DMS79 (cell line): ENCODE measurements at regions not wholly inside any gene's neighbourhood (a gene's known extent, or its start where the extent isn't known, plus 50 kb on each side); places are given as distances from the start of the nearest gene placed in this dataset.
A peak's percentile ranks its signal among the peaks of the same experiment; 100 is the strongest.
"Not testable (repeated sequence)": the region's sequence is repeated elsewhere in the genome, so short reads cannot be mapped to it uniquely, and the experiment has no call there.

Experiments
- DNase-seq: peaks from one replicate; lab custom pipeline; 2025; lab: John Stamatoyannopoulos, UW

DNA sequence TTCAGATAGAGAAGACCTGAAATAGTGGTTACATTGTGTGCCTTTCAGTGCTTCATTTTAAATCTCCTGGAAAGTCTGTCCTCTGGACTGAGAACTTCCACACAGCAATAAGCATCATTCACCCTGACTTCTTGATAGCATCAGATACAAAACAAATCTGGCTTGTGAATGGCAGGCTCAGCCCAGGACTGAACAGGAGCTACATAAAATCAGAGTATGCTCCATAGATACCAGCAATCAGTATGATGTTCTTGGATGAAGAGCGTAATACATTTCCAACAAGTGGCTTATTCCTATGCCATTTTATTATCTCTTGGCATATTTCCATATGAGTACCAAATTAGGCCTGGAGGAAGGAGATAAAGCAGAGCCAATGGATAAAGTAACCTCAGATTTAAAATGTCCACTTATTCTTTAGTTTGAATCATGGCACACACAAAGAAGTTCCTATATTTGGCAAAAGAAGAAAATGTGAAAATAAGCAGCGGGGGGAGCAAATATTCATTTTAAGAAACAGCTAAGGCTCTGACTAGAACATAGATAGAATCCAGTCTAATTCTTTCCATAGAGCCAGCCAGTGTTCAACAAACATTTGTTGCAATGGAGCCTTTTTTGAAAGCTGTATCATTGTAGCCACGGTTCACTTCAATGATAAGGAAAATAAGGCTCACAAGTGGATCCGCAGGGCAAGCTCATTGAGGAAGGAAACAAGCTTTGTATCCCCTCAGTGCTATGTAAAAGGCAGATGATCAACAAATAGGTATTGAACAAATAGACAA lies 230.8 kb upstream of the CHAC2 start:
- DNase-seq, result no peak

DNA sequence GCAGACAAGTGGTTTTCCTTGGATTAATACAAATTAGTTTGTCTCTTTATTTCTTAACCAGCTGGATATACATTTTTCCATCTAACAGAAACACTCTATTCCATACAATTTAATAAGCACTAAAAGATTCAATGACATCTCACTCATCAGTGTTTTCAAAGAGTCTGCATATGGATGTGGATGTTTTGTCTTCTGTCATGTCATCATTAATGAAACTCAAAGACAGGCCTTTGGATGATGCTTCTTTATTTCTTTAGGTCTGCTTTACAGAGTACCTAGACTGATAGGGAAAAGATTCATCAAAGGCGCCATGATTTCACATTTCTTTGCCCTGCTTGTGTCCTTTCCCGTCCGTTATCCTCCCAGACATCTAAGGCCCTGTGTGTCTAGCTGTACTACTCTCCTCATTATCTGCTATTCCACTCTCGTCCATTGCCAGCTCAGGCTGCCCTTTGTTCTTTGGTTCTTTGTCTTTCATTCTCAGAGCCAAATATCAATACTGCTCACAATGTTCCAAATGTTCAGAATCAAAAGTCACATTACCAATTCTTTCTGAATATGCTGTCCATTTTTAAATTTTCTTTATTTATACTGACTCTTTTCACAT lies 232.3 kb upstream of the CHAC2 start:
- DNase-seq, result no peak

DNA sequence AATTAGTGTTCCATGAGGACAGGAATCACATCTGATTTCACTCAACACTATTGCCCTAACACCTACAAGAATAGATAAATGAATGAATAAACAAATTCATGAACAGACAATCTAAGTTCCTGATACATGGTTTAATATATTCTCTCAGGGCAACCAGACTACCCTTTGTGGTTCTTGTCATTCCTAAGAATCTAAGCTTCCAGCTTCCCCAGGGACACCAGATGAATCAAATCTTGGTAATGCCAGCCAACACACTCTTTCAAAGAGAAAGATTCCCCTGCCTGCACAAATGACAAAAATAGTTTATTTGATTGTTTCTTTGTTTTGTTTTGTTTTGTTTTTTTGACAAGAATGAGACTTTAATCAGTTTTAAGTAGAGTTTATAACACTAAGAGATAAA lies 237.5 kb upstream of the CHAC2 start:
- DNase-seq, result no peak

DNA sequence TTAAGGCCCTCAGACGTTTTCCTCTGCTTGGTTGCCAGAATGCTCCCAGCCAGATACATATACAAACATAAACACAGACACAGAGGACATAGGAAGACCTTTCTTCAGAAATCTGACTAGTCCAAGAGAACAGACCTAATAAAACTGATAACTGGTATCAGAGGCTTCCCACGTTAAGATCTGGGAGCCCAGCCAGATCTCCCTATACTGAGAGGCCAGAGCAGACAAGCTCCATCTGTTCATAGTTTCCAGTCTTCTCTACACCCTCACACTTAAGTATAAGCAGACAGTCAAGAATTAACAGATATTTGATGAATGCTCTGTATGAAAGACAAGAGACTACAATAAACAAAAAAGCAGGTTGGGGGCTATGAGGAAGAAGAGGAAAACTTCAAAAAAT lies 240.5 kb upstream of the CHAC2 start:
- DNase-seq, result no peak

DNA sequence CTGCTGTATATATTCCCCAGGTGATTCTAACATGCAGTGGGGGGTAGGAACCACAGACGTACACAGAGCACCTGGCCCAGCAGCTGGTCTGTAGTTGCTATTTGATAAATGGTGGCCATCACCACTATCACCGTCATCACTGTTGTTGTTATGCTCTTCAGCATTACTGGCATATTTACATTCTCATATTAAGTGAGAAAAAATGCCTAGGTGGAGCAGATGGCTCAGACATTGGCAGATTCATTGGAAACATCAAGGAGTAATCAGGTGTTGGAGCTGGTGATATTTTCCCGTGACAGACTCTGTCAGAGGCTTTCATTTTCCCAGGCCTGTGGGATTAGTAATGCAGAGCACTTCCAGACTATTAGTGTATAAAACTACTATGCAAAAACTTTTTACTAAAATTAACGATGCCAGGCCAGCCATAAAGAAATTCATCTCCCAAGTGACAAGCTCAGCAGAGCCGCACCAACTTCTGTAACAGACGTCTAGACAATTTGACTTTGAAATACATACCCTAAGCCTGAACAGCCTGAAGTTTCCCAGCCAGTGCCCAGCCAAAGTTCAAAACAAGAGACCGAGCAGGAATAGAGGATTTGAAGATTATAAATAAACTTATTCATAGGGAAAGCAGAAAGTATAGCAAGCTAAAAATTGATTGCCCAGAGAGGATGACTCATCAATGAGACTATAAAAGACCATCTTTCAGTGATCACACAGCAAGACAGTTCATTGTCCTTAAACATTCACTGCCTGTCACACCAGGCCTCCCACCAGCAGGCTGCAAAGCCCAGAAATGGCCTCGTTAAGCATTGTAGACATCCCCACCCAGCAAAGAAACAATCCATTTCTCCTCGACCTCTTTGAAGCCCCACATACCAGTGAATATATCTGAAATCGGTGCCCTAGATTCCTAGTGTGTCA lies 247.4 kb upstream of the CHAC2 start:
- DNase-seq, result no peak

DNA sequence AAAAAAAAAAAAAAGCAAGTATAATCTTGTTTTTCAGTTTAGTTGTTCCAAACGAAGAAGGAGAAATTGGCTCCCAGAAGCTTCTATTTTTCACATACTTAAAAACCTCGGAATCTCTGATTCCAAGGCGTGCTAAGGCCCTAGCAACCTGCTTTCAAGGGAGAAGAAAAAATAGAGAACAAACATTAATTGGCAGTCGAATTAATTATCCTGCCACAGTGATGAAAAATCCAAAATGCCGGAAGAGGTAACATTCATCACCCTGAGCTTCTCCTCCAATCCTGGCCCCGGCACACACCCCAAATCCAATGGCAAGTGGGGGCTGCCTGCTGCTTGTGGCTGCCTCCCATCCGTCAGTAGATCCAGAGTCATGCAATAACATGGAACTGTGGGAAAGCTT lies 250.2 kb upstream of the CHAC2 start:
- DNase-seq, result no peak

DNA sequence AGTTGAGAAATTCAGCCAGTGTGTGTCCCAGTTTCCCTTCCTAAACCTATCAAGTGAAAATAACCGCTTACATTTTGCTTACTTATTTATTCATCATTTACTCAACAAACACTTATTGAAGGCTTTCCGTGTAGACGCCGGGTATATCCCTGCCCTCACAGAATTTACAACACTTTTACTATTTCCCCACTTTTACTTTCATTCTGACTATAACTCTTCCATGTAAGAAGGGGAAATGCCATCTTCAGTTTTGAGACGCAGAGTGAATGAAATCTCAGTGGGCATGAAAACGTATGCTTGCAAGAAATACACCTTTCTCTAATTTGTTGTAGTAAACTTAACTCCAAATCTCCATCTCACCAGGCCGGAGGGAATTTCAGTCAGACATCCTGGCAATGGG lies 251.0 kb upstream of the CHAC2 start:
- DNase-seq, result no peak

DNA sequence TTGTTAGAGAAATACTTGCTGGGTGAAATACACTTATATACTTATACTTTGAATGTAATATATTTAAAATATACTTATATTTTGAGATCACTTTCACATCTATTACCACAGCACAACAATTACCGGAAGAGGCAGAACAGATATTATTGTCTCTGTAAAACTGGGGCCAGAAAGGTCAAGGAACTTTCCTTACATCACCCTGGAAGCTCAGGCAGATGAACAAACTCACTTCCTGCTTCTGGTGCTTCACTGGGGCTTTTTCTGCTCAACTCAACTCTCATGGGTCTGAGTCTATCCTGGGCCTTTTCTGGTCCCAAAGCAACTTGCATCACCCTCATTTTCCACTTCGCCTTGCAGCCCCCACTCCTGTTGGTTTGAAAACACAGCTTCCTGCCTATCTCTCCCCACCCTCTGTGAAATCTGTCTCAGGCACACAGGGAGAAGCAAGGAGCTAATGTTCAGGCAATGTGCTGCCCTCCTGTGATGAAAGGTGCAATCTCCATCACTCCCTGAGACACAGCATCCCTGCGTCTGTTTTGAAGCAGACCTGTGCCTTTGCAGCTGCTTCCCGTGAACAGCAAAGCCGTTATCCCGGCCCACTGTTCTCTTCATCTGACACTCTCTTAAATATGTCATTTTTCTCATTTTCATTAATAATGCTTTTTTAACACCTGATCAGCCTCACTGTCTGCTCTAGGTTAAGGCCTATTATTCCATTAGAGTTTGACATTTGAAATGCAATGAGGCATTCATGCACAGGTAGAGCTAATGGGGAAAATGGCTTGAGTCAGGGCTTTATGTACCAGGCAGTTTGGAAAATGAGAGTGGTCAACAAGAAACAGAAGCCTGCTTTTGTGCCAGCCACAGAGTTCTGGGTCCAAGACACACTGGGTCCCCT lies 251.9 kb upstream of the CHAC2 start:
- DNase-seq, result no peak

DNA sequence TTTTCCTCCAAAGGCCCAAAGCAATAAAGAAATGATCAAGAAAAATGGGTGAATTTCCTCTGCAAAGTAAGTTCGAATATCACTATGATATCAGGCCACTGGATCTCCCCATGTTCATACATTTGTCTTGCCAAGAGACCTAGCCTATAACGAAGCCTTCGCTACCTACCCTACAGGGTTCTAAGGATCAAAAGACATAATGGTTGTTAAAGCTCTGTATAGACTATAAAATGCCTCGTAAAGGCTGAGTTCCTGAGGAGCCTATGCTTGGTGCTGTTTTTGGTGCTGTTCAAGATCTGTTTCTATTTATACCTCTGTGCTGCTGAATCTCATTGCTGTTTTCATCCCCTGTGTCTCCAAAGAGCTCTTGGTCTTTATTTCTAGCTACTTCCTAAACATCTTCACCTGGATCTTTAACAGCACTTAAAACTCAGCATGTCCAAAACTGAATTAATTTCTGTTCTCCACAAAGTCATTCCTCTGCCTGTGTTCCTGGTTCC lies 254.4 kb upstream of the CHAC2 start:
- no peak for DNase-seq

DNA sequence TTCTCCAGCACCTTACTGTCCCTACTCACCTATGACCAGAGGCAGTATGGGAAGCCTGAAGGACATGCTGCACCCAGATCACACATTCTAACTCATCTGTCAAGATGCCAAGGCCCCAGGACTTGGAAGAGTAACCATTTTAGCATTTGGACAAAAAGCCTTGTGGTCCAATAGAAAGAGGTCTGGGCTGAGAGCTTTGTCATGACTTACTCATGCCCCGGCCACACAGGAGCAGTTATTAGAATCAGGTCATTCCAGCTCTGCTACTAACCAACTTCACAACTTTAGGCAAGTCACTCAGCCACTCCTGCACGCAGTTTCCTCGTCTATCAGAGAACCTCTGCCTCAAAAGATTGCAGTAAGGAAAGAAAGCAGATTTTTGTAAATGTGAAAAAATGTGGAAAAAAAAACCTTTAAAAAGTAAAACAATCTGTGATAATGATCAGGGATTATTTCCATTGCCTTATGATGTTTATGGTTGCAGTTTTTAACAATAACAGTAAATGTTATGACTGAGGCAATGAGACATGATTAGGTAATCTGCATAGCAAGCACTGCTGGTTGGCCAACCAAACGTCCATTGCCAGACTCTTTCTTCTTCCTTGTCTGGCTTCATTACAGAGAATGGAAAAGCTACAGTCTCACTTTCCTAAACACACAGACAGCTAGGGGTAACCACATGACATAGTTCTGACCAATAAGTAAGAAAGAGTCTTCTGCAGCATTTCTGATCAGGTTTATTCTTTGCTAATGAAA lies 255.4 kb upstream of the CHAC2 start:
- no peak for DNase-seq

DNA sequence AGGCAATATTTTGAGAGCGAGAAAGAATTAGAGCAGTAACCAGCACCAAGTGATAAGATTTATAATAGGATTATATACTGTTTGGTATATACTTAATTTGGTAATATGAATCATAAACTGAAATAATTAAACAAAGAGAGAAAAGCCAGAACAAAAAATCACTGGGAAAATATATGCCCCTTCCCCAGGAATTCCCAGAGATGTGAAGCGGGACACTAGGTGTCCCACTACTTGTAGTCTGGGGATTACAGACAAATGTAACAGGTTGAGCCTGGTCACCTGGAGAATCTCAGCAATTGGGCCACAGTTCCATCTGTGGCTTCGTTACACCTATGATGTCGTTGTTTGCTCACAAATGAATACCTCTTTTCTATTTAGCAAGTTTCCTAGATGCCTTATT lies 256.1 kb upstream of the CHAC2 start:
- no peak for DNase-seq

DNA sequence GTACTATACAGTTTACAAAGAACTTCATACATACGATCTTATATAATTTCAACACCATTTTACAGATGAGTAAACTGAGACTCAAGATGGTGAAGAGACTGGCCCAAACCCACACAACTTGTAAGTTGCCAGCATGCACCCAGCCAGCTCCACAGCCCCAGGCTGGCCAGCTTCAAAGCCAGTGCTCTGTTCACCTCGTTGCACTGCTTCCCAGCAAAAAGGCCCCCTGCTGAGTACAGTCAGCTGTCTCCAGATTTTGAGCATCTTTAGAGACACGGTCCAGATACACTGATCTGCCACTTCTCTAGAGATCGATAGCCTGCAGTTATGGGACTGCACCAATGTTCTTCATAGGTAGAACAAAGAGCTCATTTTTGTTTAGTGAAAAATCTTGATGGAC lies 257.2 kb upstream of the CHAC2 start:
- peak; percentile 39 for DNase-seq

DNA sequence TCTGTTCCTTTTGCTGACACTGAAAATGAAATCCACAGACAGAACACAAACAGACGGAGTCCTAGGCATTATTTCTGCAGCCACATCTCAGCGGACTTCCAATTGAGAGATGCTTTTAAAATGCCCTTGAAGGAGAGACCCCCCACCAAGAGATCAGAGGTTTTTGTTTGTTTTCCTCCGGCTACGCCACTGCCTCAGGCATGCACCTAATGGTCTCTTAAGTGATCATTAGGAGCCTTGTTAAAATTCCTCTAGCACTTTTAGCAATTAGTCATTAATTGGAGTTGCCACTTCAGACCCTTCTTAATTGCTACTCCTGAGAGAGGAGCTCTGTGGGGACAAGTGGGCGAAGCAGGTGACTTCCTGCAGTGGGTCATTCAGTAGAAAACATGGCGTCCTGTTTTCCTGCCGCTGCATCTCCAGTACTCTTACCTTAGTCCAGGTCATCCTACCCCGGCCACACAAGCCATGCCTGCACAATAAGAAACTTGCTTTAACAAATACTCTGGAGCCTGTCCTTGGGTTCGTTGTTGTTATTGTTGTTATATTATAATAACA lies 257.7 kb upstream of the CHAC2 start:
- peak; percentile 96 for DNase-seq

DNA sequence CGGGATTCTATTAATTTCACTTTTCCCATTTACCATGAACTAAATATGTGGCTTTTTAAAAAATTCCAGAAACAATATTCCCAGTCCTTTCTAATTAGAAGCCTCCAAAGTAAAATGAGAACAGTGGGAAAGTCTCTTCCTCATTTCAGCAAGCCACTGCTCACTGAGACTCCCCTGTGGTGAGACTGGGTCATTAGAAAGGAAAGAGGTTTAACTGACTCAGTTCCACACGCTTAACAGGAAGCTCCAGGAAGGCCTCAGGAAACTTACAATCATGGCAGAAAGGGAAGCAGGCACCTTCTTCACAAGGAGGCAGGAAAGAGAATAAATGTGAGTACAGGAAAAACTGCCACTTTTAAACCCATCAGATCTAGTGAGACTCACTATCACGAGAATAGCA lies 258.9 kb upstream of the CHAC2 start:
- DNase-seq, result no peak

DNA sequence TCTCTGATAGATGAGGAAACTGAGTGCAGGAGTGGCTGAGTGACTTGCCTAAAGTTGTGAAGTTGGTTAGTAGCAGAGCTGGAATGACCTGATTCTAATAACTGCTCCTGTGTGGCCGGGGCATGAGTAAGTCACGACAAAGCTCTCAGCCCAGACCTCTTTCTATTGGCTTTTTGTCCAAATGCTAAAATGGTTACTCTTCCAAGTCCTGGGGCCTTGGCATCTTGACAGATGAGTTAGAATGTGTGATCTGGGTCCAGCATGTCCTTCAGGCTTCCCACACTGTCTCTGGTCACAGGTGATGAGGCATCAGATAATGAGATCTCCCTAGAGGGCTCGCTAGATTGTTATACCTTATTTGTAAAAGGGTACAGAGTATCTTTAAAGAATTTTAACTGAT lies 260.5 kb upstream of the CHAC2 start:
- DNase-seq, result not testable (repeated sequence)

DNA sequence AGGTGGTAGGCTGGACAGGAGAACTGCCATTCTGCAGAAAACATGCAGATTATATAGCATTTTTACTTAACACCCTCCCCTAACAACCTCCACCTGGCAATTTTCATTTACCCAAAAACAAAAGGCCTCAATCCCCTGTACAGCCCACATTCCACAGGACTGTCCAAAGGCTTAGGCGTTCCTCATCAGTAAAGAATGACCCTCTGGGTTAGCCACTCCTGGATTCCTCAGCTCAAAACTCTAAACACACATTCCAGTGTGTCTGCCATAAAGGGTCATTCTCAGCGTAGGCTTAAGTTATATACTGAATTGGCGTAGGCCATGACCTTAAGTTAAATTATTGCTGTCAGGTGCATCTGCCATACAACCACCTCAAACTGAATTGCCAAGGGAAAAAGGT lies 261.8 kb upstream of the CHAC2 start:
- no peak for DNase-seq

DNA sequence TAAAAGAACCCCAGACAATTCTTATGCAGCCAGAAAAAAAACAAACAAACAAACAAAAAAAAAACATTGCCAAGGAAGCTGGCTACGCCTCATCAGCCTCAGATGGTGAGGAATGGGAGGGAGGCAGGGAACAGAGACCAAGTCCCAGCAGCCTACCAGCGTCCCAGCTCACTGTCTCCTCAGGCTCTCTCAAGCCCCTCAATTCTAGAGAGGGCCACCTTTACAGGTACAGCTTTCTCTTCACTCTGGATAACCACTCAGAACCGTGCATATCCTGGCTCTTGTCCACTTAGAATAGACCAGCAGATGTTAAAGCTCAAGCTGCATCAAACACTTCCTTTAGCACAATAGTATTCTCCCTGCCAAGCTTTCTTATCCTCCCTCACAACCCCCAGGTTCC lies 263.1 kb upstream of the CHAC2 start:
- DNase-seq, result no peak

DNA sequence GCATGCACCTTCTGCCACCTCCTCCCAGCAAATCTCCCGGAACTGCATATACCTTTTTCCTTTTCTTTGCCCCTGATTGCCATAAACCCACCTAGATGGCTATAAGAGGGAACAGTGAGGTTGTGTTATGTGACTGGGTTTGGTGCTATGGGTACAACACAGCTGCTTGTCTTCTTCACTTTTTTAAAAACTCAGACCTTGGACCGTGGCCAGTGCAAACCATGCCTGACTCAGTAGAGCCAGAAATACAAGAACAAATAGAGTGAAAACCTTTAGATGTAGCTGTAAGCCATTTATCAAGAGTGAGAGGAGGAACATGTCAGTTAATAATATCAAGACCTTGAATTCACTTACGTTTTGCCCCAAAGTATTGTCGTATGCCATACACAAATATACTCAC lies 267.4 kb upstream of the CHAC2 start:
- no peak for DNase-seq

DNA sequence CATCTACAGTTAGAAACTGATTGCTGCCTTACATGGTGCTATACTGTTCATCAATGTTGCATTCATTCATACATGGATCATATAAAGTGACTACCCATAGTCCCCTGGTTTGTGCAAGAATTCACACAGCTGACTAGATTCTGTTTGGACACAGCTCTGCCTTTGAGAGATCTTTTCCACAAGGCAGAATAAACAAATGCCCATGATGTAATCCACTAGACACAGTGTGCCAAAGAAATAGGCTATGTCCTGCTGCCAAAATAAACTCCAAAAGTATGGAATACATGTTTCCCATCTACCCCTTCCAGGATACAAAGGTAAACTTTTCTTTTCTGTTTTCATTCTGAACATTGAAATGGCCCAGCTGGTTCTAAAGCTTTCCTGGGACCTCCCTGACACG lies 269.4 kb upstream of the CHAC2 start:
- DNase-seq, result no peak

DNA sequence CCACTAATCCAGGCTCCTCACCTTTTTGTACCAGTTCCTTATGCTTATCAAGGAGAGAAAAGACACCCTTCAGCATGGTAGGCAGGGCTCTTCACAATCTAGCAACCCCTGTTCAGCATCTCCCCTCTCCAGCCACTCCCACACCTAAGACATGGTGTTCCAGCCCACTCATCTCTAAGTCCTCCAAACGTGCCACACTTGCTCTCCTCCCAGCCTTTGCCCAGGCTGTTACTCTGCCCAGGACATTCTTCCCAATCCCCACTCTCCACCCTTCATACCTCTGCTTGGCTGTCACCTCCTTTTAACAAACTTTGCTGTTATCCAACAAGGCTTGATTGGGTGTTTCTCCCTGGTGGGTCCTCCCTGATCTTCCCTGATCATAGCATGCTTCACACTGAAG lies 270.6 kb upstream of the CHAC2 start:
- no peak for DNase-seq

DNA sequence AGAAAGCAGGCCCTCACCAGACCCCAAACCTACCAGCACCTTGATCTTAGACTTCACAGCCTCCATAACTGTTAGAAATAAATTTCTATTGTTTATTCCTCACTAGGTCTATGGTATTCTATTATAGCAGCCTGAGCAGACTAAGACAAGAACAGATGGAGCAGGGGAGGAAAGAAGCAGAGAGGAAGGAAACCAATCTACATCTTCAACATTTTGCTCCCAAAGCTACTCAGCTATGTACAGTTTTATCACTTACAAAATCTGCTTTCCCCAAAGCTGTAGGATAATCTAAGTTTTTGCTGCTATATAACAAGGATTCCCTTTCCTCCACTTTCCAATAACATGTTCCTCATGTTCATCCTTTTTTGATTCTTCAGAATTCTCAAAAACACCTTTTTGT lies 274.4 kb upstream of the CHAC2 start:
- DNase-seq, result no peak
